Esophagus muscularis mucosa (tissue), 4 donors: ENCODE measurements at regions not wholly inside any gene's neighbourhood (a gene's known extent, or its start where the extent isn't known, plus 50 kb on each side); places are given as distances from the start of the nearest gene placed in this dataset.

ENCODE experiments used
- DNase-seq: peaks from one replicate; pipeline ENCODE4 v3.0.0-alpha.2; 2017; ENCODE audit errors: extremely low spot score
- H3K27ac ChIP-seq, 4 donors: fragments of 200-600 bp; sonication (generic); replicated peaks in 1 of 4; 1 replicate in 3 of 4; 2 replicates in 1 of 4; pipeline ENCODE4 v1.5.1; 2016 to 2019; ENCODE audit warnings: mild to moderate bottlenecking in 1 of 4
- H3K27me3 ChIP-seq, 4 donors: fragments of 200-600 bp; sonication (generic); one replicate each; pipeline versions ENCODE4 v1.5.1 to v1.6.0; 2016 to 2019
- H3K36me3 ChIP-seq, 4 donors: fragments of 200-600 bp; sonication (generic); one replicate each; pipeline ENCODE4 v1.5.1; 2016 to 2019
- H3K4me1 ChIP-seq, 4 donors: fragments of 200-600 bp; sonication (generic); one replicate each; pipeline ENCODE4 v1.5.1; 2016 to 2019
- H3K4me3 ChIP-seq, 4 donors: fragments of 200-600 bp; sonication (generic); 1 replicate in 2 of 4; 2 replicates in 2 of 4; pipeline ENCODE4 v1.5.1; 2016 to 2019; ENCODE audit warnings: mild to moderate bottlenecking in 4 of 4, moderate library complexity in 1 of 4
- H3K9me3 ChIP-seq, 4 donors: fragments of 200-600 bp; sonication (generic); 1 replicate in 3 of 4; 2 replicates in 1 of 4; pipeline ENCODE4 v1.5.1; 2016 to 2019
- EP300 ChIP-seq: sonication (generic); formaldehyde crosslinking; IDR thresholded peaks from one replicate; pipeline ENCODE4 v1.6.1; 2017; ENCODE audit warnings: antibody characterized with exemption
- POLR2A ChIP-seq: fragments of 450-650 bp; IDR thresholded peaks from one replicate; pipeline ENCODE4 v1.6.1; 2017; ENCODE audit warnings: antibody characterized with exemption, moderate library complexity, mild to moderate bottlenecking, low read depth
- POLR2AphosphoS5 ChIP-seq, 2 donors: sonication (generic); formaldehyde crosslinking; IDR thresholded peaks; one replicate each; pipeline ENCODE4 v1.6.1; 2017; ENCODE audit warnings: antibody characterized with exemption in 2 of 2
- WGBS: methylation state at CpG from one replicate; pipeline ENCODE4 v1.1.5; 2018; 5-methylcytosine and 5-hydroxymethylcytosine counted together
- intact Hi-C: fragments of 100-400 bp; cut with DNase I; formaldehyde crosslinking; loops from one replicate; pipeline ENCODE4 v1.15.1; 2023
- TF ChIP-seq, protein P1 (sequence below), 3 experiments: fragments of 200-600 bp in 2 of 3; fragments of 450-650 bp in 1 of 3; sonication (generic) in 2 of 3; IDR thresholded peaks; one replicate each; pipeline ENCODE4 v1.5.1; 2017 to 2019; ENCODE audit warnings: antibody characterized with exemption in 3 of 3, mild to moderate bottlenecking in 2 of 3, moderate library complexity in 1 of 3

DNA sequence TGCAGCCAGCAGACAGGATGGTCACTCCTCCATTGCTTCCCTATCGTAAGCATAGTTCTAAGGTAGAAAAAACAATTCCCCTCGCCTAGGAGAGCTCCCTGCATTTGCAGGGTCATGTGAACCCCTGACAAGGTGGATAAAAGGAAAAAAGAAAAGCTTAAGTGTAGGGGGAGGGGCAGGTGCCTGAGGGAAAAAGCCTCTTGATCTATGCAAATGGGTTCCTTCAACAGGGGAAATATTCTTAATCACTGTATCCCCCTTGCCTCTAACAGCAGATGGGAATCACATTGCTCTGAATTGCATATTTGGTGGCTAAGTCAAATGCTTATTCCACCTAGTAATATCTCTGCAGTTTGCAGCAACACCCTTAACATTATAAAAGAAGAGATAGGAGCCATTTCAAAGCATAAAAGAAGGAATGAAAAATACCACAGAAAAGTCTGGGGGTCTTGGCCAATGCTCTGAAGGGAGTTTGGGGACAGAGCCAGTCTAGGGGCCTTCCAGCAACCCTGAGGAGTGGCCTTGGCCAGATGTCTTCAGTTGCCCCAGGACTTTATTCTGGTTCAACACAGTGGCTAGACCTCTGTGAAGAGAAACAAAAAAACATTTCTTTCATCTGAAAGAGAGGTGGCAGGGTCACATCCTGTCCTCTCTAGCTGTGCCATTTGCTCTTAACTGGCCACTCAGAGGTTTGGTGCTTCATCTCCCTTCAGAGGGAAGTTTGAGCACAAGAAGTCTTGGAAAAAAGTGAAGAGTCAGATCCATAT lies 660.4 kb upstream of the GJE1 start:
- no peak overlapping the region for H3K27ac ChIP-seq
- intact Hi-C loops: no loop called here
- no peaks in the 10 kb centered on the region for H3K27me3 ChIP-seq
- no peaks in the 10 kb centered on the region for H3K36me3 ChIP-seq
- 82% methylated on average over 2 of the region's 2 CpGs for WGBS
- H3K4me3 ChIP-seq: no peak overlapping the region
- no peak for TF ChIP-seq POLR2A
- TF ChIP-seq, protein P1, sequence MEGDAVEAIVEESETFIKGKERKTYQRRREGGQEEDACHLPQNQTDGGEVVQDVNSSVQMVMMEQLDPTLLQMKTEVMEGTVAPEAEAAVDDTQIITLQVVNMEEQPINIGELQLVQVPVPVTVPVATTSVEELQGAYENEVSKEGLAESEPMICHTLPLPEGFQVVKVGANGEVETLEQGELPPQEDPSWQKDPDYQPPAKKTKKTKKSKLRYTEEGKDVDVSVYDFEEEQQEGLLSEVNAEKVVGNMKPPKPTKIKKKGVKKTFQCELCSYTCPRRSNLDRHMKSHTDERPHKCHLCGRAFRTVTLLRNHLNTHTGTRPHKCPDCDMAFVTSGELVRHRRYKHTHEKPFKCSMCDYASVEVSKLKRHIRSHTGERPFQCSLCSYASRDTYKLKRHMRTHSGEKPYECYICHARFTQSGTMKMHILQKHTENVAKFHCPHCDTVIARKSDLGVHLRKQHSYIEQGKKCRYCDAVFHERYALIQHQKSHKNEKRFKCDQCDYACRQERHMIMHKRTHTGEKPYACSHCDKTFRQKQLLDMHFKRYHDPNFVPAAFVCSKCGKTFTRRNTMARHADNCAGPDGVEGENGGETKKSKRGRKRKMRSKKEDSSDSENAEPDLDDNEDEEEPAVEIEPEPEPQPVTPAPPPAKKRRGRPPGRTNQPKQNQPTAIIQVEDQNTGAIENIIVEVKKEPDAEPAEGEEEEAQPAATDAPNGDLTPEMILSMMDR (IDR thresholded peaks at IDR 0.05): no peak
- no peak for TF ChIP-seq POLR2AphosphoS5 (IDR thresholded peaks at IDR 0.05)
- TF ChIP-seq EP300: no peak
- H3K9me3 ChIP-seq: no peaks in the 10 kb centered on the region
- DNase-seq: no peak
- H3K4me1 ChIP-seq: no peaks in the 10 kb centered on the region

- intact Hi-C loops: no loop called here
- Histone ChIP-seq H3K36me3 (no peaks in the 10 kb centered on the region), H3K4me1 (no peaks in the 10 kb centered on the region), H3K4me3 (no peak overlapping the region), H3K9me3 (no peaks in the 10 kb centered on the region), H3K27ac (no peak overlapping the region), H3K27me3 (no peaks in the 10 kb centered on the region)
- no peak for DNase-seq
- 95% methylated on average over 2 of the region's 2 CpGs for WGBS
- TF ChIP-seq EP300 (no peak), POLR2A (no peak)
Observed at GRCh38 chr6:141470810-141471209, 661.9 kb upstream of the GJE1 start.

- TF ChIP-seq, protein P1 (IDR thresholded peaks at IDR 0.05): no peak
- TF ChIP-seq POLR2A: no peak
- no peak for TF ChIP-seq EP300
- TF ChIP-seq POLR2AphosphoS5 (IDR thresholded peaks at IDR 0.05): no peak
- H3K9me3 ChIP-seq: no peaks in the 10 kb centered on the region
- no peaks in the 10 kb centered on the region for H3K36me3 ChIP-seq
- H3K4me1 ChIP-seq: peaks cover 0 to 5% (median 2%) of the 10 kb centered on the region in 4 donors
- H3K4me3 ChIP-seq: no peak overlapping the region
- H3K27me3 ChIP-seq: no peaks in the 10 kb centered on the region
- intact Hi-C loops: no loop called here
- no peak for DNase-seq
- no peak overlapping the region for H3K27ac ChIP-seq
Observed at GRCh38 chr6:141467881-141468280, 664.8 kb upstream of the GJE1 start.

- no peak overlapping the region for H3K4me3 ChIP-seq
- H3K36me3 ChIP-seq: no peaks in the 10 kb centered on the region
- no peak overlapping the region for H3K27ac ChIP-seq
- intact Hi-C loops: no loop called here
- TF ChIP-seq EP300 (no peak), POLR2AphosphoS5 (IDR thresholded peaks at IDR 0.05) (no peak), POLR2A (no peak)
- TF ChIP-seq, protein P1 (IDR thresholded peaks at IDR 0.05): no peak
- H3K4me1 ChIP-seq: peaks cover 0 to 5% (median 2%) of the 10 kb centered on the region in 4 donors
- 86% methylated on average over 1 of the region's 1 CpG for WGBS
- DNase-seq: no peak
- H3K9me3 ChIP-seq: no peaks in the 10 kb centered on the region
- H3K27me3 ChIP-seq: no peaks in the 10 kb centered on the region
Observed at GRCh38 chr6:141467041-141467440, 665.7 kb upstream of the GJE1 start.

GRCh38 chr6:141464896-141465295 lies 667.8 kb upstream of the GJE1 start:
- Histone ChIP-seq H3K4me1 (peaks cover 0 to 5% (median 2%) of the 10 kb centered on the region in 4 donors), H3K27me3 (no peaks in the 10 kb centered on the region), H3K9me3 (no peaks in the 10 kb centered on the region), H3K36me3 (no peaks in the 10 kb centered on the region), H3K4me3 (no peak overlapping the region), H3K27ac (no peak overlapping the region)
- TF ChIP-seq, protein P1 (IDR thresholded peaks at IDR 0.05): no peak
- TF ChIP-seq POLR2A (no peak), EP300 (no peak), POLR2AphosphoS5 (IDR thresholded peaks at IDR 0.05) (no peak)
- intact Hi-C loops: no loop called here
- 78% methylated on average over 2 of the region's 2 CpGs for WGBS
- DNase-seq: no peak
